Neural progenitor cell (in vitro differentiated cells): ENCODE measurements at regions not wholly inside any gene's neighbourhood (a gene's known extent, or its start where the extent isn't known, plus 50 kb on each side); places are given as distances from the start of the nearest gene placed in this dataset.

Source experiments
- DNase-seq: peaks from one replicate; pipeline ENCODE4 v3.0.0-alpha.2; 2016; ENCODE audit warnings: low spot score
- H2AFZ ChIP-seq: fragments of 200-600 bp; sonication (generic); replicated peaks from 2 replicates; pipeline ENCODE4 v1.6.1; 2016; ENCODE audit warnings: antibody characterized with exemption
- H3F3A ChIP-seq: fragments of 200-600 bp; sonication (generic); 2 replicates; pipeline ENCODE4 v1.6.1; 2016; ENCODE audit warnings: antibody characterized with exemption, low read depth
- H3K27ac ChIP-seq: fragments of 200-600 bp; sonication (generic); 2 replicates; pipeline ENCODE4 v1.5.1; 2016; ENCODE audit warnings: mild to moderate bottlenecking
- H3K27me3 ChIP-seq: fragments of 200-600 bp; sonication (generic); 2 replicates; pipeline ENCODE4 v1.6.1; 2016; ENCODE audit warnings: mild to moderate bottlenecking, moderate library complexity
- H3K36me3 ChIP-seq: fragments of 200-600 bp; sonication (generic); 2 replicates; pipeline ENCODE4 v1.5.1; 2016
- H3K4me1 ChIP-seq: fragments of 200-600 bp; sonication (generic); 2 replicates; pipeline ENCODE4 v1.6.1; 2016; ENCODE audit warnings: mixed run types
- H3K4me2 ChIP-seq: fragments of 200-600 bp; sonication (generic); 2 replicates; pipeline ENCODE4 v1.6.1; 2016
- H3K4me3 ChIP-seq: fragments of 200-600 bp; sonication (generic); 2 replicates; pipeline ENCODE4 v1.5.1; 2016
- H3K79me2 ChIP-seq: fragments of 200-600 bp; sonication (generic); 2 replicates; pipeline ENCODE4 v1.6.1; 2016; ENCODE audit warnings: low read depth
- H3K9ac ChIP-seq: fragments of 200-600 bp; sonication (generic); 2 replicates; pipeline ENCODE4 v1.6.1; 2016
- H3K9me3 ChIP-seq: fragments of 200-600 bp; sonication (generic); 2 replicates; pipeline ENCODE4 v1.5.1; 2016; ENCODE audit warnings: low read depth
- H4K20me1 ChIP-seq: fragments of 200-600 bp; sonication (generic); 2 replicates; pipeline ENCODE4 v1.6.1; 2016; ENCODE audit warnings: low read depth
- H3K27ac Mint-ChIP-seq: 3 replicates; pipeline ENCODE4 v1.8.0; 2021; ENCODE audit warnings: mixed read lengths
- H3K27me3 Mint-ChIP-seq: 2 replicates; pipeline ENCODE4 v1.8.0; 2022; ENCODE audit warnings: low read depth, mild to moderate bottlenecking, inconsistent platforms, moderate library complexity, mixed read lengths; ENCODE audit not compliant: insufficient read depth
- H3K36me3 Mint-ChIP-seq: 3 replicates; pipeline ENCODE4 v1.8.0; 2021; ENCODE audit warnings: mixed read lengths
- H3K4me1 Mint-ChIP-seq: 3 replicates; pipeline ENCODE4 v1.8.0; 2021; ENCODE audit warnings: mixed read lengths
- H3K4me3 Mint-ChIP-seq: 3 replicates; pipeline ENCODE4 v1.8.0; 2021; ENCODE audit warnings: mild to moderate bottlenecking, moderate library complexity, mixed read lengths
- H3K9me3 Mint-ChIP-seq: 3 replicates; pipeline ENCODE4 v1.8.0; 2020; ENCODE audit warnings: mixed read lengths
- CTCF ChIP-seq: fragments of 200-600 bp; sonication (generic); IDR thresholded peaks from 2 replicates; pipeline ENCODE4 v1.5.1; 2017; ENCODE audit warnings: antibody characterized with exemption, mild to moderate bottlenecking
- EZH2 ChIP-seq: fragments of 200-600 bp; sonication (generic); IDR thresholded peaks from 2 replicates; pipeline ENCODE4 v1.6.1; 2017; ENCODE audit warnings: antibody characterized with exemption, mild to moderate bottlenecking, moderate library complexity
- EZH2phosphoT487 ChIP-seq: fragments of 200-600 bp; sonication (generic); IDR thresholded peaks from 2 replicates; pipeline ENCODE4 v1.6.1; 2017; ENCODE audit warnings: antibody characterized with exemption

- H3K4me3 Mint-ChIP-seq = no peak overlapping the region
- no peaks in the 10 kb centered on the region for H3K36me3 Mint-ChIP-seq
- DNase-seq = no peak
- Histone ChIP-seq H3K9ac (no peak overlapping the region), H4K20me1 (no peaks in the 10 kb centered on the region), H2AFZ (no peak overlapping the region), H3K27me3 (no peaks in the 10 kb centered on the region), H3K36me3 (no peaks in the 10 kb centered on the region), H3K27ac (no peak overlapping the region), H3K9me3 (no peaks in the 10 kb centered on the region), H3K4me3 (no peak overlapping the region), H3K4me2 (no peak overlapping the region), H3K79me2 (no peaks in the 10 kb centered on the region), H3K4me1 (no peaks in the 10 kb centered on the region), H3F3A (no peaks in the 10 kb centered on the region)
- no peaks in the 10 kb centered on the region for H3K9me3 Mint-ChIP-seq
- TF ChIP-seq EZH2phosphoT487 (no peak), EZH2 (no peak), CTCF (no peak)
- H3K4me1 Mint-ChIP-seq = peaks cover 3% of the 10 kb centered on the region
- no peaks in the 10 kb centered on the region for H3K27me3 Mint-ChIP-seq
- no peak overlapping the region for H3K27ac Mint-ChIP-seq
These were observed 511.7 kb upstream of the KLHL1 start for GRCh38 chr13:70619936-70620335.

GRCh38 chr13:70616847-70617246 lies 508.6 kb upstream of the KLHL1 start:
- no peaks in the 10 kb centered on the region for H3K4me1 ChIP-seq
- H3K27ac ChIP-seq = no peak overlapping the region
- Mint-ChIP-seq H3K36me3 (no peaks in the 10 kb centered on the region), H3K9me3 (no peaks in the 10 kb centered on the region), H3K4me3 (no peak overlapping the region), H3K27ac (no peak overlapping the region), H3K4me1 (no peaks in the 10 kb centered on the region), H3K27me3 (no peaks in the 10 kb centered on the region)
- no peaks in the 10 kb centered on the region for H3K9me3 ChIP-seq
- H3K4me2 ChIP-seq = no peak overlapping the region
- no peaks in the 10 kb centered on the region for H3K27me3 ChIP-seq
- H2AFZ ChIP-seq = no peak overlapping the region
- no peak overlapping the region for H3K9ac ChIP-seq
- H3K4me3 ChIP-seq = no peak overlapping the region
- H4K20me1 ChIP-seq = no peaks in the 10 kb centered on the region
- H3K79me2 ChIP-seq = no peaks in the 10 kb centered on the region
- no peak for DNase-seq
- H3K36me3 ChIP-seq = no peaks in the 10 kb centered on the region
- H3F3A ChIP-seq = no peaks in the 10 kb centered on the region
- TF ChIP-seq CTCF = no peak
- TF ChIP-seq EZH2 = no peak
- no peak for TF ChIP-seq EZH2phosphoT487

GRCh38 chr13:70613295-70613694 lies 505.0 kb upstream of the KLHL1 start:
- Mint-ChIP-seq H3K4me1 (no peaks in the 10 kb centered on the region), H3K4me3 (no peak overlapping the region), H3K36me3 (no peaks in the 10 kb centered on the region), H3K27ac (no peak overlapping the region), H3K9me3 (no peaks in the 10 kb centered on the region), H3K27me3 (no peaks in the 10 kb centered on the region)
- H3K79me2 ChIP-seq = no peaks in the 10 kb centered on the region
- no peaks in the 10 kb centered on the region for H3K36me3 ChIP-seq
- H3K27ac ChIP-seq = no peak overlapping the region
- no peak for DNase-seq
- no peaks in the 10 kb centered on the region for H3F3A ChIP-seq
- no peaks in the 10 kb centered on the region for H3K27me3 ChIP-seq
- H4K20me1 ChIP-seq = no peaks in the 10 kb centered on the region
- no peak overlapping the region for H3K4me3 ChIP-seq
- H3K9ac ChIP-seq = no peak overlapping the region
- TF ChIP-seq CTCF (peak; percentile 52), EZH2 (no peak), EZH2phosphoT487 (no peak)
- H3K4me1 ChIP-seq = no peaks in the 10 kb centered on the region
- no peak overlapping the region for H2AFZ ChIP-seq
- H3K9me3 ChIP-seq = no peaks in the 10 kb centered on the region
- H3K4me2 ChIP-seq = no peak overlapping the region

- Histone ChIP-seq H3K4me2 (no peak overlapping the region), H3K9me3 (no peaks in the 10 kb centered on the region), H3K4me1 (no peaks in the 10 kb centered on the region), H3K36me3 (no peaks in the 10 kb centered on the region), H3K27ac (no peak overlapping the region), H3F3A (no peaks in the 10 kb centered on the region), H3K79me2 (no peaks in the 10 kb centered on the region), H4K20me1 (no peaks in the 10 kb centered on the region), H3K4me3 (no peak overlapping the region), H3K9ac (no peak overlapping the region), H3K27me3 (no peaks in the 10 kb centered on the region), H2AFZ (no peak overlapping the region)
- Mint-ChIP-seq H3K9me3 (no peaks in the 10 kb centered on the region), H3K36me3 (no peaks in the 10 kb centered on the region), H3K4me3 (no peak overlapping the region), H3K27me3 (no peaks in the 10 kb centered on the region), H3K27ac (no peak overlapping the region), H3K4me1 (no peaks in the 10 kb centered on the region)
- DNase-seq = no peak
- TF ChIP-seq EZH2 (no peak), EZH2phosphoT487 (no peak), CTCF (no peak)
These were observed 504.6 kb upstream of the KLHL1 start for GRCh38 chr13:70612881-70613280.
